GM12878 (cell line): ENCODE measurements at regions not wholly inside any gene's neighbourhood (a gene's known extent, or its start where the extent isn't known, plus 50 kb on each side); places are given as distances from the start of the nearest gene placed in this dataset.

Experiments used
- ATAC-seq: fragments of 200-7000 bp; cut with Tn5 transposase; 3 replicates; pipeline ENCODE4 v1.9.1; 2020; ENCODE audit warnings: mild to moderate bottlenecking, moderate library complexity
- BruUV-seq: library from RNA; stranded (reverse); fragments of 400-500 nt; replicated peaks from 2 replicates; lab custom pipeline; 2021; lab: Mats Ljungman, UMichigan
- CTCF ChIA-PET: fragments of 300-600 bp; sonication (Branson Sonifier 250); formaldehyde crosslinking; extraction: SDS; loops from one replicate; lab custom pipeline; 2021; ENCODE audit warnings: inconsistent platforms; lab: Yijun Ruan, JAX
- POLR2A ChIA-PET: fragments of 350-600 bp; formaldehyde crosslinking; extraction: SDS; loops from one replicate; lab custom pipeline; 2021; ENCODE audit warnings: inconsistent platforms; lab: Charles Lee
- RAD21 ChIA-PET: fragments of 300-600 bp; sonication (Branson Sonifier 250); formaldehyde crosslinking; loops from one replicate; lab custom pipeline; 2023; ENCODE audit warnings: antibody characterized with exemption; ENCODE audit not compliant: unreplicated experiment; lab: Charles Lee
- SMC1A ChIA-PET: fragments of 300-600 bp; sonication (Branson Sonifier 250); formaldehyde crosslinking; loops from one replicate; lab custom pipeline; 2023; ENCODE audit not compliant: unreplicated experiment, uncharacterized antibody; lab: Charles Lee
- DNase-seq: peaks from one replicate; pipeline ENCODE4 v3.0.0-alpha.2; 2011; ENCODE audit warnings: low read depth, low spot score
- FAIRE-seq: peaks from 3 replicates; lab custom pipeline; 2011; peaks lifted over from hg19 to GRCh38; lab: Jason Lieb, UNC
- H2AFZ ChIP-seq: 2 replicates; pipeline ENCODE4 v1.6.0; 2011; ENCODE audit warnings: low read depth, low read length, control low read depth; ENCODE audit not compliant: control insufficient read depth
- H3K27ac ChIP-seq: 2 replicates; pipeline ENCODE4 v1.5.1; 2011; ENCODE audit warnings: control low read depth; ENCODE audit not compliant: control insufficient read depth, insufficient read depth
- H3K27me3 ChIP-seq, 2 experiments: replicated peaks in 1 of 2; 2 replicates each; pipeline versions ENCODE4 v1.6.0 to v1.6.1; 2011; ENCODE audit warnings: low read length in 1 of 2; ENCODE audit not compliant: control insufficient read depth in 2 of 2, insufficient read depth in 2 of 2
- H3K36me3 ChIP-seq, 2 experiments: 2 replicates each; pipeline ENCODE4 v1.5.1; 2011; ENCODE audit warnings: low read length in 1 of 2; ENCODE audit not compliant: control insufficient read depth in 2 of 2, insufficient read depth in 2 of 2
- H3K4me1 ChIP-seq: 2 replicates; pipeline ENCODE4 v1.6.1; 2011; ENCODE audit warnings: mild to moderate bottlenecking, low read length, moderate library complexity, mixed read lengths; ENCODE audit not compliant: control insufficient read depth, insufficient read depth
- H3K4me2 ChIP-seq: 2 replicates; pipeline ENCODE4 v1.6.0; 2011; ENCODE audit warnings: control low read depth; ENCODE audit not compliant: control insufficient read depth, insufficient read depth
- H3K4me3 ChIP-seq: fragments of 200-600 bp; sonication (generic); 2 replicates; pipeline ENCODE4 v1.5.1; 2016
- H3K79me2 ChIP-seq: 2 replicates; pipeline ENCODE4 v1.6.0; 2011; ENCODE audit warnings: low read length; ENCODE audit not compliant: control insufficient read depth, insufficient read depth
- H3K9ac ChIP-seq: 2 replicates; pipeline ENCODE4 v1.8.0; 2011; ENCODE audit warnings: low read length, control low read depth, mixed read lengths; ENCODE audit not compliant: control insufficient read depth, insufficient read depth
- H3K9me3 ChIP-seq: replicated peaks from 3 replicates; pipeline ENCODE4 v1.5.1; 2011; ENCODE audit warnings: mild to moderate bottlenecking, low read length; ENCODE audit not compliant: control insufficient read depth, insufficient read depth
- H4K20me1 ChIP-seq: 2 replicates; pipeline ENCODE4 v1.6.0; 2011; ENCODE audit not compliant: control insufficient read depth, insufficient read depth
- ATF2 ChIP-seq: IDR thresholded peaks from 2 replicates; pipeline ENCODE4 v1.6.1; 2012; ENCODE audit warnings: low read length, inconsistent platforms
- ATF7 ChIP-seq: fragments of 450-650 bp; IDR thresholded peaks from 2 replicates; pipeline ENCODE4 v1.6.1; 2016; ENCODE audit warnings: low read depth, mild to moderate bottlenecking
- BCL11A ChIP-seq: IDR thresholded peaks from 2 replicates; pipeline ENCODE4 v1.6.1; 2011; ENCODE audit warnings: low read depth, low read length
- CEBPZ ChIP-seq: fragments of 150-350 bp; IDR thresholded peaks from 2 replicates; pipeline ENCODE4 v1.6.1; 2016; ENCODE audit warnings: low read depth, low read length
- CREM ChIP-seq: IDR thresholded peaks from 2 replicates; pipeline ENCODE4 v1.6.1; 2014; ENCODE audit warnings: antibody characterized with exemption, low read depth
- CTCF ChIP-seq, 3 experiments: IDR thresholded peaks in 2 of 3; conservative IDR thresholded peaks in 1 of 3; 2 replicates each; pipeline ENCODE4 v1.5.1; 2011; ENCODE audit warnings: low read depth in 3 of 3, low read length in 3 of 3, mild to moderate bottlenecking in 3 of 3, control low read depth in 2 of 3, moderate library complexity in 2 of 3, inconsistent platforms in 1 of 3, mixed read lengths in 1 of 3; ENCODE audit not compliant: control insufficient read depth in 2 of 3, insufficient read depth in 1 of 3; ENCODE audit errors: extremely low read depth in 1 of 3
- EGR1 ChIP-seq, 2 experiments: IDR thresholded peaks; 1 replicate in 1 of 2; 2 replicates in 1 of 2; pipeline ENCODE4 v1.6.1; 2011 to 2012; ENCODE audit warnings: low read depth in 2 of 2, low read length in 2 of 2, borderline replicate concordance in 1 of 2, mild to moderate bottlenecking in 1 of 2, moderate library complexity in 1 of 2
- EZH2 ChIP-seq: IDR thresholded peaks from 2 replicates; pipeline ENCODE4 v1.6.1; 2012; ENCODE audit warnings: low read depth, mild to moderate bottlenecking, control low read depth, inconsistent platforms, low read length, borderline replicate concordance; ENCODE audit not compliant: control insufficient read depth
- IKZF1 ChIP-seq: fragments of 450-650 bp; conservative IDR thresholded peaks from 2 replicates; pipeline ENCODE4 v1.6.1; 2017; ENCODE audit warnings: antibody characterized with exemption, mild to moderate bottlenecking
- JUND ChIP-seq: IDR thresholded peaks from 2 replicates; pipeline ENCODE4 v1.6.1; 2012; ENCODE audit warnings: low read depth, mild to moderate bottlenecking, low read length, improper control_type of control experiment, moderate library complexity
- KLF5 ChIP-seq: fragments of 450-650 bp; IDR thresholded peaks from 2 replicates; pipeline ENCODE4 v1.6.1; 2014; ENCODE audit warnings: mild to moderate bottlenecking; ENCODE audit not compliant: partially characterized antibody
- MEF2A ChIP-seq: IDR thresholded peaks from 2 replicates; pipeline ENCODE4 v1.6.1; 2011; ENCODE audit warnings: low read depth, mild to moderate bottlenecking, low read length, moderate library complexity; ENCODE audit not compliant: insufficient read depth
- MEF2B ChIP-seq: fragments of 450-650 bp; IDR thresholded peaks from 2 replicates; pipeline ENCODE4 v1.6.1; 2018; ENCODE audit warnings: mild to moderate bottlenecking, moderate library complexity; ENCODE audit not compliant: partially characterized antibody, poor library complexity, severe bottlenecking
- NFIC ChIP-seq: IDR thresholded peaks from 2 replicates; pipeline ENCODE4 v1.6.1; 2012; ENCODE audit warnings: low read depth, mild to moderate bottlenecking, inconsistent platforms, low read length, moderate library complexity
- NR2F1 ChIP-seq: fragments of 450-650 bp; conservative IDR thresholded peaks from 2 replicates; pipeline ENCODE4 v1.6.1; 2017; ENCODE audit warnings: mild to moderate bottlenecking
- RAD21 ChIP-seq: IDR thresholded peaks from 2 replicates; pipeline ENCODE4 v1.6.1; 2011; ENCODE audit warnings: mild to moderate bottlenecking, low read depth, low read length, moderate library complexity; ENCODE audit not compliant: insufficient read depth
- ZNF274 ChIP-seq: IDR thresholded peaks from one replicate; pipeline ENCODE4 v1.8.0; 2011; ENCODE audit not compliant: insufficient read length, insufficient read depth
- WGBS: methylation state at CpG from one replicate; pipeline ENCODE4 v1.1.6; 2016; ENCODE audit warnings: low lambda C conversion rate; ENCODE audit not compliant: insufficient replicate concordance, insufficient coverage; ENCODE audit errors: missing lambda C conversion rate; 5-methylcytosine and 5-hydroxymethylcytosine counted together
- in situ Hi-C: fragments of 300-500 bp; cut with MboI; formaldehyde crosslinking; loops from 9 replicates; pipeline ENCODE4 v1.14.3; 2018; ENCODE audit warnings: mixed read lengths
- intact Hi-C: fragments of 100-400 bp; cut with micrococcal nuclease; formaldehyde crosslinking; loops from one replicate; pipeline ENCODE4 v1.14.2; 2022; ENCODE audit not compliant: unreplicated experiment

- ChIA-PET RAD21 (interaction anchor here (1.0 to 1.2 kb wide), 3 partner anchors 23 to 326 kb away, joined by 3 read pairs; no protein-coding TSS in a partner anchor), POLR2A (no interaction called here), SMC1A (interaction anchor here (0.7 to 1.7 kb wide), 4 partner anchors 9 to 325 kb away, joined by 3 to 7 read pairs (median 5); no protein-coding TSS in a partner anchor), CTCF (interaction anchor here (0.7 to 1.2 kb wide), 3 partner anchors 17 to 338 kb away, joined by 3 to 6 read pairs (median 3); no protein-coding TSS in a partner anchor)
- Histone ChIP-seq H3K9me3 (no peaks in the 10 kb centered on the region), H3K4me2 (no peak overlapping the region), H2AFZ (no peak overlapping the region; the same call in 1 of the 2 replicates), H3K9ac (no peak overlapping the region), H3K4me3 (no peak overlapping the region), H3K27ac (no peak overlapping the region), H4K20me1 (no peaks in the 10 kb centered on the region), H3K4me1 (no peaks in the 10 kb centered on the region), H3K79me2 (no peaks in the 10 kb centered on the region), H3K36me3 (no peaks in the 10 kb centered on the region), H3K27me3 (no peaks in the 10 kb centered on the region)
- no TSS peak for BruUV-seq
- peak; percentile 89 for ATAC-seq
- no peak for FAIRE-seq
- DNase-seq = no peak
- WGBS = 11% methylated on average over 5 of the region's 5 CpGs
- intact Hi-C loops = no loop called here
- in situ Hi-C loops = no loop called here
- TF ChIP-seq MEF2A (peak; percentile 87), CEBPZ (no peak), JUND (no peak), KLF5 (no peak), IKZF1 (peak; percentile 17; the same call in 1 of the 2 replicates), EZH2 (no peak), BCL11A (peak; percentile 41; the same call in 1 of the 2 replicates), RAD21 (peak; percentile 17; the same call in 1 of the 2 replicates), ZNF274 (no peak), CTCF (IDR thresholded peaks at IDR 0.05 in 2 of 3, conservative IDR thresholded peaks at IDR 0.05 in 1 of 3; ENCODE audit: control insufficient read depth in 2 of 3, extremely low read depth in 1 of 3, insufficient read depth in 1 of 3, low read depth in 3 of 3, low read length in 3 of 3) (no peak), NFIC (peak; percentile 65; the same call in 1 of the 2 replicates), MEF2B (peak; percentile 54), ATF2 (peak; percentile 36; the same call in 1 of the 2 replicates), NR2F1 (peak; percentile 83), EGR1 (IDR thresholded peaks at IDR 0.05; ENCODE audit: borderline replicate concordance in 1 of 2, low read depth in 2 of 2, low read length in 2 of 2) (no peak), ATF7 (peak; percentile 51; the same call in 1 of the 2 replicates), CREM (0 out of 2 replicates have a peak, but pooled peaks have one; percentile 30)
Measured at GRCh38 chr2:37506407-37507050, 162.1 kb downstream of the QPCT start.
